ENCODE measurements at regions not wholly inside any gene's neighbourhood (a gene's known extent, or its start where the extent isn't known, plus 50 kb on each side); places are given as distances from the start of the nearest gene placed in this dataset.

- no peak overlapping the region for H3K4me2 ChIP-seq (ENCODE audit: low read length)
- no peak overlapping the region for H3K27ac ChIP-seq (ENCODE audit: low read length)
- H3K36me3 ChIP-seq (ENCODE audit: insufficient read depth, low read length): no peaks in the 10 kb centered on the region
- no peak overlapping the region for H2AFZ ChIP-seq (ENCODE audit: low read depth, low read length)
- H3K9me2 ChIP-seq (ENCODE audit: insufficient read depth, low read length): no peaks in the 10 kb centered on the region
- no peaks in the 10 kb centered on the region for H3K9me3 ChIP-seq (ENCODE audit: low read length)
- no peak overlapping the region for H3K9ac ChIP-seq (ENCODE audit: low read length)
- no peaks in the 10 kb centered on the region for H3K27me3 ChIP-seq (ENCODE audit: insufficient read depth, low read depth, low read length)
- no peak overlapping the region for H3K4me3 ChIP-seq (ENCODE audit: low read length)
- no peak for TF ChIP-seq RAD21 (conservative IDR thresholded peaks at IDR 0.05)
- TF ChIP-seq SMC3 (conservative IDR thresholded peaks at IDR 0.05; ENCODE audit: poor library complexity): no peak
- no peak for TF ChIP-seq REST (IDR thresholded peaks at IDR 0.05; ENCODE audit: borderline replicate concordance)
- no peak for TF ChIP-seq TAF1 (IDR thresholded peaks at IDR 0.05; ENCODE audit: low read depth)
- TF ChIP-seq CTCF (IDR thresholded peaks at IDR 0.05; ENCODE audit: poor library complexity, severe bottlenecking): no peak
- TF ChIP-seq EZH2 (IDR thresholded peaks at IDR 0.05; ENCODE audit: borderline replicate concordance, insufficient read depth, low read length, poor library complexity, severe bottlenecking): no peak
- no peak for TF ChIP-seq EP300 (conservative IDR thresholded peaks at IDR 0.05; ENCODE audit: poor library complexity, severe bottlenecking)
- TF ChIP-seq POLR2AphosphoS5 (IDR thresholded peaks at IDR 0.05): no peak
- TF ChIP-seq MXI1 (conservative IDR thresholded peaks at IDR 0.05; ENCODE audit: poor library complexity, severe bottlenecking): no peak
- no peaks in the 10 kb centered on the region for H3F3A ChIP-seq (ENCODE audit: insufficient read depth, low read length, poor library complexity, severe bottlenecking)
- H4K20me1 ChIP-seq (ENCODE audit: insufficient read depth): no peaks in the 10 kb centered on the region
- H3K79me2 ChIP-seq (replicated peaks; ENCODE audit: insufficient read depth, low read length): no peaks in the 10 kb centered on the region
These were observed 1003.1 kb downstream of the ZPLD1 start for GRCh38 chr3:103437883-103438282.

- H3K27ac ChIP-seq (ENCODE audit: low read length): no peak overlapping the region
- no peaks in the 10 kb centered on the region for H3K79me2 ChIP-seq (replicated peaks; ENCODE audit: insufficient read depth, low read length)
- no peaks in the 10 kb centered on the region for H3K27me3 ChIP-seq (ENCODE audit: insufficient read depth, low read depth, low read length)
- H3K4me3 ChIP-seq (ENCODE audit: low read length): no peak overlapping the region
- H3K9ac ChIP-seq (ENCODE audit: low read length): no peak overlapping the region
- no peak overlapping the region for H2AFZ ChIP-seq (ENCODE audit: low read depth, low read length)
- TF ChIP-seq CTCF (IDR thresholded peaks at IDR 0.05; ENCODE audit: poor library complexity, severe bottlenecking) (peak; percentile 46), TAF1 (IDR thresholded peaks at IDR 0.05; ENCODE audit: low read depth) (no peak)
- no peaks in the 10 kb centered on the region for H3F3A ChIP-seq (ENCODE audit: insufficient read depth, low read length, poor library complexity, severe bottlenecking)
- H4K20me1 ChIP-seq (ENCODE audit: insufficient read depth): no peaks in the 10 kb centered on the region
- H3K9me2 ChIP-seq (ENCODE audit: insufficient read depth, low read length): no peaks in the 10 kb centered on the region
- no peaks in the 10 kb centered on the region for H3K36me3 ChIP-seq (ENCODE audit: insufficient read depth, low read length)
- H3K9me3 ChIP-seq (ENCODE audit: low read length): no peaks in the 10 kb centered on the region
- no peak overlapping the region for H3K4me2 ChIP-seq (ENCODE audit: low read length)
These were observed 1005.9 kb downstream of the ZPLD1 start for GRCh38 chr3:103440539-103441203.
